HUES48 (cell line): ENCODE measurements at regions not wholly inside any gene's neighbourhood (a gene's known extent, or its start where the extent isn't known, plus 50 kb on each side); places are given as distances from the start of the nearest gene placed in this dataset.

ENCODE experiments used
- H3K27ac ChIP-seq: one replicate; pipeline ENCODE4 v1.7.0; 2013; ENCODE audit warnings: low read depth, low read length, inconsistent platforms
- H3K27me3 ChIP-seq: 2 replicates; pipeline ENCODE4 v1.6.1; 2013; ENCODE audit warnings: mild to moderate bottlenecking, low read length; ENCODE audit not compliant: control insufficient read depth, insufficient read depth
- H3K36me3 ChIP-seq: 2 replicates; pipeline ENCODE4 v1.6.1; 2013; ENCODE audit warnings: low read length; ENCODE audit not compliant: control insufficient read depth, insufficient read depth
- H3K4me1 ChIP-seq: 2 replicates; pipeline ENCODE4 v1.6.1; 2013; ENCODE audit warnings: mild to moderate bottlenecking, low read length; ENCODE audit not compliant: control insufficient read depth, insufficient read depth
- H3K4me3 ChIP-seq: 2 replicates; pipeline ENCODE4 v1.5.1; 2013; ENCODE audit warnings: mild to moderate bottlenecking, low read depth, low read length
- H3K9ac ChIP-seq: 2 replicates; pipeline ENCODE4 v1.6.1; 2013; ENCODE audit warnings: mild to moderate bottlenecking, low read depth, low read length, moderate library complexity
- H3K9me3 ChIP-seq: 2 replicates; pipeline ENCODE4 v1.6.1; 2013; ENCODE audit warnings: low read length; ENCODE audit not compliant: control insufficient read depth, insufficient read depth

DNA sequence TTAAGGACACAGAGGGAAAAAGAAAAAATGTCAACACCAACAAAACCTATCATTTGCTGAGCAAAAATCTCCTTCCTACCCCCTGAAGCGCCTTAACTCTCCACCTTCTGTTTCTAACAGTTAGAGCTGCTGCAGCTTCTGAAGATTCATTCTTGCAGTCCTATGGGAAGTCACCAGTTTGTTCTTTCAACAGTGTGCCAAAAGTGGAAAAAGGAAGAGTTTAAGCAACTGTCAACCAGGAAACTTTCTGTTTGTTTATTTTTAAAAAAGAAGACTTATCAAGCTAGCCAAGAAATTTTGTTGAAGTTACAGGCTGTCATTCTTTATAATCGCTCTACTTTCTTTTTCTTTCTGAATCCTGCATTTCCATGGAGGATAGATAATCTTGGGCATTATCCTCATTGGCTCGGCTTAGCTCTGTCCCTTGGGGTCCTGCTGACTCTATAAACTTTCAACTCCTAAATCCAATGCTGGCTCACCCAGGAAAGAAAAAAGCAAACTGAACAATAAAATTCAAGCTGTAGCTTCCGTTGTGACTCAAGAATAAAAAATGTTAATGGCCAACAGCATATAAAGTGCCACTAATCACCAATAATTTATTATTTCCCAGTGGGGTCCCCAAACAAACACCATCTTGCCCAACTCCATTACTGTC, 172.8 kb upstream of the CITED2 start:
- Histone ChIP-seq H3K9ac (no peak overlapping the region), H3K27ac (no peak overlapping the region)

DNA sequence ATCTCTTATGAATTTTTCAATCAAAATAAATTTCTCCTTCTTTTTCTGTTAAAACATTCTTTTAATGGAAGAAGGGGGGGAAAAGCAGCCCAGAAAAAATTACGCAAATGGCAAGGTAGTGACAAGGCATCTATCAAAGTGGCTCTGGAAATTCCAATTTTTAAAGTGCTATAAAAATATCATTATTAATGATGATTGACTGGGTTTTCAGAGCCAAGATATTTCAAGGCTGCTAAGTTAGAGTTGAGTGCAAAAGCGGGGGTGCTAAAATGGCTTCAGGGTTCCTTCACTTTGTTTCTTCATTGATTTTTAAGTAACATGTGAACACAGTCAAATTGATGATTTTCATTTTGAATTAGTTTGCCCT, 171.6 kb upstream of the CITED2 start:
- no peaks in the 10 kb centered on the region for H3K9me3 ChIP-seq
- no peak overlapping the region for H3K9ac ChIP-seq
- no peak overlapping the region for H3K4me3 ChIP-seq
- H3K27me3 ChIP-seq: no peaks in the 10 kb centered on the region
- peaks cover 9% of the 10 kb centered on the region for H3K4me1 ChIP-seq
- no peaks in the 10 kb centered on the region for H3K36me3 ChIP-seq
- no peak overlapping the region for H3K27ac ChIP-seq

More for the DNA sequence above, 172.8 kb upstream of the CITED2 start:
- no peaks in the 10 kb centered on the region for H3K36me3 ChIP-seq
- no peaks in the 10 kb centered on the region for H3K9me3 ChIP-seq
- H3K4me1 ChIP-seq: no peaks in the 10 kb centered on the region; the same call in 1 of the 2 replicates
- no peak overlapping the region for H3K4me3 ChIP-seq
- no peaks in the 10 kb centered on the region for H3K27me3 ChIP-seq

DNA sequence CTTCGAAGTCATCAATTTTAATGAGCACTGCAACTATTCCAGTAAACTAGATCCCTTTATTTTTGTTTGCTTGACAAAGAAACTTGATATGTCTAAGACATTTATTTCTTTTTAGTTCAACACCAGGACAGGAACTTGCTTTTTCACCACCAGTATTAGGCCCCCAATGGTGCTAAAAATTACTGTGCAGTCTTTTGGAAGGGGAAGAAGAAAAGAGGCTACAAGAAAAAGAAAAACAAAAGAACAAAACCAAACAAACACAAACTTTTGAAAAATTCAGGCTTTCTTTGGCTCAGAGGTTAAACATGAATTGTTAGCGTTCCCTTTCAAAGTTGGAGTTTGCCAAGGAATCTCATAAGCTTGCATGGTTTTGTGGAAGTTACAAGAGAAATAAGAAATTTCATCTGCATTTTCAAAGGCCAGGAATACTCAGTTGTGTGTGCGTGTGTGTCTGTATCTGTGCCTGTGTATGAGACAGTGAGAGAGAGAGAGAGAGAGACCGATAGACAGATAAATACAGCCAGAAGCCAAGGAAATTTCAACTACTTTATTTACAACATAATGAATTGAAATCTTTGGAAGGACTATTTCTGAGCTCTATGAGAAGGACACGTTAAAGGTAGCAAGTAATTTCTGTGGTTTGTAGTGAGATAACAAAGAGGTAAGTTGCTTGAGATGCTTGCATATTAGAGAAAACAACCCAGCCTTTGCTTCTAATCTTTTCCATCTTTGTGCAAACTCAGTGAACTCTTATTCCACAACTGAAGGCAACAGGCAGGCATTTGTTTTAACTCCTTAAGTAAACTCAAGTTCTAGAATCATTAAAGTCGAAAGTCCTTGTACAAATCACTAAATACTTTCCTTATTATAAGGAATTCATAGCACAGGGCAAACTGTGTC, 171.0 kb upstream of the CITED2 start:
- Histone ChIP-seq H3K4me1 (peaks cover 9% of the 10 kb centered on the region), H3K27ac (no peak overlapping the region), H3K4me3 (no peak overlapping the region), H3K9ac (no peak overlapping the region), H3K27me3 (no peaks in the 10 kb centered on the region), H3K36me3 (no peaks in the 10 kb centered on the region), H3K9me3 (no peaks in the 10 kb centered on the region)

DNA sequence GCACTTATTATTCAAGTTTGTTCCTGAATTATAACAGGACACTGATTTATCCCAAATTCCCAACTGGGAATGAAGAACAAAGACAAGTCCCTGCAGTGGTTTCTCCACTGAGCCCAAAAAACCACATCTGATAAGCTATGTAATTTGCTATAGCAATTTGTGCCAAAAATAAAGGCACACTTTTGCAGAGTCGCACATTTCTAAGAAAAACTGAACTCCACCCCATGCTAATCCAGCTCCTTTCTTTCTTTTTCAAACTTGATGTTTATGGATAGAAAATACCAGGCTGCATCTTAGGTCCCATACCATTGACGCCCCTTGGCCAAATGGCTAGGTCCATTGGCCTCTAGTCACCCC, 170.2 kb upstream of the CITED2 start:
- no peak overlapping the region for H3K4me3 ChIP-seq
- no peak overlapping the region for H3K9ac ChIP-seq
- H3K27me3 ChIP-seq: no peaks in the 10 kb centered on the region
- no peaks in the 10 kb centered on the region for H3K36me3 ChIP-seq
- peaks cover 9% of the 10 kb centered on the region for H3K4me1 ChIP-seq
- no peaks in the 10 kb centered on the region for H3K9me3 ChIP-seq
- H3K27ac ChIP-seq: no peak overlapping the region

DNA sequence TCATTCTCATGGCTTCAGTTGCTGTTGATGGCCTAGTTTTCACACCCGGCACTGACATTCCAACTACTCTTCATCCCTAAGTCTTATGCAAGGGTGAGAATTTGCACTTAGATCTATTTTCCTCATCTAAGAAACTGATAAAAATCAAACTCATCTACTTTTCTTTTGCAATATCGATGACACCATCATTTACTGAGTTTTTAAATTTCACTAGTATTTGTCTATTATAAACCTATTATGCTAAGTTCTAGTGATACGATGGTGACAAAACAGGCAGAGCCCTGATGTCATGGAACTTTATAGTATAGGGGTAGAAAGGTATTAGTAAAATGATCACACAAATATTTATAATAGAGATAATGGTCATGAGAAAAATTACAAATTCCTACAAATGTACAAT, 167.9 kb upstream of the CITED2 start:
- H3K4me1 ChIP-seq: peaks cover 9% of the 10 kb centered on the region
- H3K27ac ChIP-seq: no peak overlapping the region
- no peaks in the 10 kb centered on the region for H3K27me3 ChIP-seq
- no peaks in the 10 kb centered on the region for H3K36me3 ChIP-seq
- no peak overlapping the region for H3K4me3 ChIP-seq
- H3K9me3 ChIP-seq: no peaks in the 10 kb centered on the region
- no peak overlapping the region for H3K9ac ChIP-seq

DNA sequence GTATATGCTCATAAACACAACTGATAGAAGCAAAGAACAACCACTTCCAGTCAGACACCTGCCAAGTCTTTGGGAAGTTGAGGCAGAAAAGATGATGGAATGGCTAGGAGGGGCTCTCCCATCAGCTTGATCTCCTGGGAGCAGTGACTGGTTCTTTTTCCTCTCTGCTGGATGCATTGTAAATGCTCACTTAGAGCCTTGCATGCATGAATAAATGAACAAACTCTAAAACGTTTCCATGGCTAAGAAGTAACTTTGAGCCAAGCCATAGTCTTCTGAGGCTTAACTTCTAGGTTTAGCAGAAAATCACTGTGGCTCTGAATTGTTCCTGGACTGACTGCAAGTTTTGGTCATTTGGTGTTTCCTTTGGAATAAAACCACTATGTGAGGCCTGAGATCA, 166.4 kb upstream of the CITED2 start:
- Histone ChIP-seq H3K27me3 (no peaks in the 10 kb centered on the region), H3K4me3 (no peak overlapping the region), H3K9ac (no peak overlapping the region), H3K36me3 (no peaks in the 10 kb centered on the region), H3K4me1 (peaks cover 9% of the 10 kb centered on the region), H3K27ac (no peak overlapping the region), H3K9me3 (no peaks in the 10 kb centered on the region)

DNA sequence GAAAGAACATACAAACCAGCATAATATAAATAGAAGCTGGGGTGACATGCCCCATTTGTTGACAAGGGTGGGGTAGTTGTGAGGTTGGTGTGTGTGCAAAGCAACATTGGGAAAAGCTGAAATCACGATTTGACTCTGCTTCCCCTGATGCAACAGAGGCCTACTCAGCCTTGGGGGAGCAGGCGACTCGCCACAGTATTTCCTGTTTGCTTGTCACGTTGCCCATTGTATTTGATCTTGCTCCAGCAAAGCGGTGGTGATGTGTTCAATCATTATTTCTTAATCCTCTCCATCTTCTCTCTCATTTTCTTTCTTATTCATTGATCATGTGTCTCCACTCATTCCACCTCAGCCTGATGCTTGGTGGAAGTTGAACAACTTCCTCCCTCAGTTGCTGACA, 165.8 kb upstream of the CITED2 start:
- Histone ChIP-seq H3K4me1 (peaks cover 9% of the 10 kb centered on the region), H3K9ac (no peak overlapping the region), H3K27ac (no peak overlapping the region), H3K9me3 (no peaks in the 10 kb centered on the region), H3K36me3 (no peaks in the 10 kb centered on the region), H3K27me3 (no peaks in the 10 kb centered on the region), H3K4me3 (no peak overlapping the region)

DNA sequence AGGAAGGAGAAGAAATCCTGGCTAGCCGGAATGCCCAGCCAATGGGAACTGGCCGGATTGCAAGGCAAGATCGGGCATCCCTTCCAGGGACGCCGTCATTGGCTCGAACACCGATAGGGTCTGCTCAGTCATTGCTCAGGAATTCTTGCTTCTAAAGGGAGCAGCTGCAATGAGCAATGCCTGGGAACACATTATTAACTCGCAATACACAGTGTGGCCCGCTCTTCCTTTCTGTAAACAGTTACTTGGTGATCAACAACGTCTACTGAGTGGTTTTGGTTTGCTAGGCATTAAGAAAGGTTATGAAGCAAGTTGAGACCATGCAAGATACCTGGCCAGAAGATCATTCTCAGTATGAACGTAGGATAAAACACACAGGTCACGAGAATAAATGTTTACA, 165.4 kb upstream of the CITED2 start:
- Histone ChIP-seq H3K4me3 (no peak overlapping the region), H3K9ac (no peak overlapping the region), H3K9me3 (no peaks in the 10 kb centered on the region), H3K27me3 (no peaks in the 10 kb centered on the region), H3K36me3 (no peaks in the 10 kb centered on the region), H3K4me1 (peaks cover 9% of the 10 kb centered on the region), H3K27ac (no peak overlapping the region)

DNA sequence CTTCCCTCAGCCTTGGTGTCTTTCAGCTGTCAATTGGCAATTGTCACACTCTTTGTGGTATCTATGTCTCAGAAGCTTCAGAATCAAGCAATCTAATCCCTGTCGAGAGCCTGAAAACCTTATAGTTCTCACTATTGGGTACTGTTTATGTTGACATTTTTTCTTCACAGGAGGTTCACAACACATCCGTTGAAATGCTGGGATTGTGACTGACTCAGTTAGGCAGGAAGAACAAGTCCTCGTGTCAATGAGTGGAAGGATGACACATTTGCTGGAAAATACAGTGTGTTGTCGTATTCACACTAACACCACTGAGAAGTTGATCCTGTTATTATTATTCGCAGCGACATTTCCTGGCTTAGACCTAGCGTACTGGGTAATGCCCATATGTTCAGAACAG, 163.9 kb upstream of the CITED2 start:
- H3K4me1 ChIP-seq: peaks cover 14% of the 10 kb centered on the region
- no peak overlapping the region for H3K9ac ChIP-seq
- no peaks in the 10 kb centered on the region for H3K27me3 ChIP-seq
- H3K9me3 ChIP-seq: no peaks in the 10 kb centered on the region
- no peak overlapping the region for H3K27ac ChIP-seq
- H3K36me3 ChIP-seq: no peaks in the 10 kb centered on the region
- no peak overlapping the region for H3K4me3 ChIP-seq

DNA sequence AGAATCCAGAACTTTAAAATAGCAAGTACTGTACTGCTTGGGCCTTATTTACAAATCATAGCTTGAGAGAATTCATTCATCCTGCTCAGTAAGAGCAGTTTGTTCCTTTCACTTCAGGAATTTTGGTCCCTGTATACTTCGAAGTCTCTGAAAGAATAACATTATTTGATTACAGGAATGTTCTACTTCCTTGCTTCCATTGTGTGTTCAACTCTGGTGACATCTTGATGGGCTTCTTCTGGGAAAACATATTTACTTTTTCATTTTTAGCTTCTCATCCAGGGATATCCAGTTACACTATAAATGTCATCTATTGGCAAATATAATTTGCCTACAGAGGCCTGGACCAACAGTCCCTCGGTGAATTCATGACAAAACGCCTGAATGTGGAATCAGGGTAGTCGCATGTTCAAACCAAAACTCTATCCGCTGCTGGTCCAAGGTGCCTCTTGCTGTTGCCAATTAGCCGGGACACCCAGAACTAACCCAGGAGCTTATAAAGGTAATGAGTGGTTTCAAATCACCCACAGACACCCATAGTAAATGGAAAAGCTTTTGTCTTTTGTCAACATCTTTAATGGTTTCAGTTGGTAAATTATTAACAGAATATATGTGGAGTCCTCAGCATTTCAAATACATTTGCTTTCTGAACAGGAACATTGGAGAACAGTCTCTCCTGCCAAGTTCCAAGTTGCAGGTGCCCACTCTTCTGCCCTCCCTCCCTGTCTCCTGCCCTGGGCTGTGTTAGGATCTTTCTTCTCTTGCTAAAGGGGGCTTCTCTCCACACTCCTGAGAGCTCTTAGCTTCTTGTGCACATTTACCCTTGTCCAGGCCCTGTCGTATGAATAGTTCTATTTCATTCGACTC, 162.5 kb upstream of the CITED2 start:
- Histone ChIP-seq H3K27ac (no peak overlapping the region), H3K9ac (no peak overlapping the region), H3K4me3 (no peak overlapping the region), H3K4me1 (peaks cover 12% of the 10 kb centered on the region), H3K9me3 (no peaks in the 10 kb centered on the region), H3K36me3 (no peaks in the 10 kb centered on the region), H3K27me3 (no peaks in the 10 kb centered on the region)
